Right ventricle myocardium superior (tissue), 1 donor: ENCODE measurements at regions not wholly inside any gene's neighbourhood (a gene's known extent, or its start where the extent isn't known, plus 50 kb on each side); places are given as distances from the start of the nearest gene placed in this dataset.

Source experiments
- ATAC-seq: fragments of 200-7000 bp; cut with Tn5 transposase; one replicate; pipeline ENCODE4 v1.9.1; 2020; ENCODE audit warnings: mild to moderate bottlenecking; ENCODE audit not compliant: poor library complexity
- DNase-seq: peaks from one replicate; pipeline ENCODE4 v3.0.0-alpha.2; 2020
- intact Hi-C: fragments of 100-400 bp; cut with DNase I; formaldehyde crosslinking; loops from one replicate; pipeline ENCODE4 v1.11.2; 2022
- donor health status: DM: no; HTN: yes; CAD: no; lungs with severe emphysema.

DNA sequence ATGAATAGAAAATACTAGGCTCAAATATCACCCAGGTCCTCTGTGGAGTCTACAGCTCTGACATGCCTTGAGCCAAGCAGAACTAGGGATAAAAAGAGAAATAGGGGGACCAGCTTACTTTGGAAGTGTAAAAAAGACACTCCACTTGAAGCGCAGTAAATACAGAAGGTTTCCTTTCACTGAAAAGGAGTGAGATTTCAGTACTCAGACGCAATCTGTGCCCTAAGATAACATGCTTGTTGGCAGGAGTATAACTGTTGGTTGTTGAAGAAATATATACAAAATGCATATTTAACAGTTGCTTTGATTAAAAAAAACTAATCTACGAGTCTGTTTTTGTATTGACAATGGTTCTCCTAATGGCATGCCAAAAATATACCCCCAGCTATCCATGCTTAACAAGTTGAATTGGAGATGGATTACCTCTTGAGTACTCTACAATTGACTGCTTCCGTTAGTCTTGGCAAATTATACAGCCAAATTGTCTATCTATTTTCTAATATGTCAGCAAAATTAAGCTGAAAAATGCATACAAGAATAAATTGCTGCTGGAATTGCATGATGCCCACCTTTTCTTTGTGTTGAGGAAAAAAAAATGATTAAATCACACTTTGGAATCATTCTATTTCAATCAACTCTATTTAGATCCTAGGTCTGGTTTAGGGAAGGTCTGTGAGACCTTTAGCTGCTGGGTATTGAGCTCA is 91.6 kb downstream of the FAT3 start:
- DNase-seq (no peak), ATAC-seq (no peak)
- intact Hi-C loops: no loop called here

DNA sequence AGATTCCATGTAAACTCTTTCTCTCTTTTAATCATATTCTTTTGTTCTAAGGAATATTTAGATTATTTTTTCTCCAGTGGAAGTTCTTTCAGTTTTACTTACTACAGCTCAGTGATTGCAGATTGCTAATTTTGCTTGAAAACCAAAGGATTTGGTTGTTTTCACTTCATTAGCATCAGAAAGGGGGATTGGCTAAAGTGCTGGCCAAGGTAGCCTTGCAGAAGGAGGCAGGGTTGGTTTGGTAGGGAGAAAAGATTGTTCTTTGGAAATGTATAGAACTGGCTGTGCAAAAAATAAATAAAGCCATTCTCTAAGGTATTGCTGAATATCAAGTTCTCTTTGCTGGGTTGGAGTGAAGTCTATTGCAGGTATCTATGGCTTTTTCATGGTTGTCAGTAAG is 92.6 kb downstream of the FAT3 start:
- no peak for DNase-seq
- ATAC-seq: no peak
- intact Hi-C loops: no loop called here

DNA sequence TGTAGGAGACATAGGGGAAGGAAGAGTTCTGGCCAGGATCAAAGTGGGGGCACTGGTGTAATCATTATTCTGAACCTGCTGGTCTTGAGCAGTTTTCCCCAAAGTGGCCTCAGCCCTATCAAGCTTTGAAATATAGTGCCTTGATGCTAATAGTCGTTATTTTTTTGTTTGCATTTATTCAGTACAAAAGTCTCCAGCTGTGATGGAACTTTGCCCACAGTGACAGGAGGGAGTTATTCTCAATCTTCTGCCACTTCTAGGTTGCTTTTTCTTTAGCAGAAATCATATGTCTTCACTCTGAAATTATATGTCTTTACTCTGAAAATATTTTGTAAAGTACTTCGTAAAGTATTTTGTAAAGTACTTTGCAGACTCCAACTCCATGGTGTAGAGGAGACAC is 93.1 kb downstream of the FAT3 start:
- no peak for ATAC-seq
- intact Hi-C loops: no loop called here

DNA sequence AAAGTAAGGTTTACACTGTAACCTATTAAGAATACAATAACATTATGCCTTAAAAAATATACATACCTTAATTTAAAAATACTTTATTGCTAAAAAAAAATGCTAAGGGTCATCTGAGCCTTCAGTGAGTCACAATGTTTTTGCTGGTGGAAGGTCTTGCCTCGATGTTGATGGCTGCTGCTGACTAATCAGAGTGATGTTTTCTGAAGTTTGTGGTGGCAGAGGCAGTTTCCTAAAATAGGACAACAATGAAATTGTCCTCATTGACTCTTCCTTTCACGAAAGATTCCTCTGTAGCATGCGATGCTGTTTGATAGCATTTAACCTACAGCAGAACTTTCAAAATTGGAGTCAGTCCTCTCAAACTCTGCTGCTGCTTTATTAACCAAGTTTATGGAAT is 97.6 kb downstream of the FAT3 start:
- DNase-seq (no peak), ATAC-seq (no peak)
- intact Hi-C loops: no loop called here

More for the DNA sequence above, 93.1 kb downstream of the FAT3 start:
- DNase-seq: no peak

DNA sequence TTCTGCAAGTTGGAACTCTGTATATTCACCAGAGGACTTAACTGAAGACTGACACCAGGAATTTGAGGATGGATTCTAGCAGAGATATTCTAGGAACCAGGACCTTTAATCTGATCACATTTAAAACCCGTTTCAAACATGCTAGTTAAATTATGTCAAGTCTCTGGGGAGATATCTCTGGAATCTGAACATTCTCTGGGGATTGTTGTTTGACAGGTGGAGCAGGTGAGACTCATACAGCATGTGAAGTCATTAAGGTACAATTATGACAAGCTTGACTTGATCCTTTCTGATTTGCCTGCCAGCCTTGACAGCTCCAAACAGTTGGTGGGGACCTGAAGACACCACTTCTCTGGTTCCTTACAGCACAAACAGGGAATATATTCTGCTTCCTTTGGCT is 100.3 kb downstream of the FAT3 start:
- ATAC-seq (no peak), DNase-seq (no peak)
- intact Hi-C loops: no loop called here

DNA sequence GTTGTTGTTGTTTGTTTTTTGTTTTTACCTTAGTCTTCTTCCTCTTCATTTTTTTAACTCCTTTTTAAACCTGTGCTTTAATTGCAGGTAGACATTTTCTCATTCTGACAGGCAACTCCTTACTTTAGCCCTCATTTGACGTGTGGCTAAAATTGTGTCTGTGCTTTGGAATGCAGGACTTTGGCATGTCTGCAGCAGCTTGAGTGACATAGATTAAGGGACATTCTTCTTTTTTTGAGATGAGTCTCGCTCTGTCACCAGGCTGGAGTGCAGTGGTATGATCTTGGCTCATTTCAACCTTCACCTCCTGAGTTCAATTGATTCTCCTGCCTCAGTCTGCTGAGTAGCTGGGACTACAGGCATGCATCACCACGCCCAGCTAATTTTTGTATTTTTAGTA is 100.8 kb downstream of the FAT3 start:
- no peak for ATAC-seq
- DNase-seq: no peak
- intact Hi-C loops: no loop called here

DNA sequence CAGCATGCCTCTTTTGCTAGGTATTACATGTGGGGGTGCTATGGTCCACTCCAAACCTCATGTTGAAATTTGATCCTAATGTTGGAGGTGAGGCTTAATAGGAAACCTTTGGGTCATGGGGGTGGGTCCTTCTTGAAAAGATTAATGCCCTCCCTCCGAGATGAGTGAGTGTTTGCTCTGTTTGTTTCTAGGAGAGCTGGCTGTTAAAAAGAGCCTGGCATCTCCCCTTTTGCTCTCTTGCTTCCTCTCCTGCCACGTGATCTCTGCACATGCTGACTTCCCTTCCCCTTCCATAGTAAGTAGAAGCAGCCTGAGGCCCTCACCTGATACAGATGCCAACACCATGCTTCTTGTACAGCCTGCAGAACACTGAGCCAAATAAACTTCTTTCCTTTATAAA is 104.5 kb downstream of the FAT3 start:
- DNase-seq (no peak), ATAC-seq (no peak)
- intact Hi-C loops: no loop called here

DNA sequence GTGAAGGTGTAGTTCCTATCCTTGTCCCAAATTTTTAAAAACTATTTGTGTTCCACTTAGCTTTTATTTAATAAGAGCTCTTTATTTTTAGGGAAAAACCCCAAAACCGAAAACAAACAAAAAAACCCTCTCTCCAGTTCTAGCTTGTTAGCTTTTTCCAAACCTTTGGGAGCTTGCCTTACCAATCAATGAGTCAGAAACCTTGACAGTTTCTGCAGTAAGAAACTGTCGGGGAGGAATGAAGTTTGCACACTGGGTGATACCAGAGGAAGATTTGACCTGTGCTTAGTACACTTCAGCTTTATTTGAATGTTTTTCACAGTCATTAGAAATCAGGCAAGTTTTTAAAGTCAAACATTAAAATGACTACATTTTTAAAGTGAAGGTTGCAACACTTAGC is 105.0 kb downstream of the FAT3 start:
- intact Hi-C loops: no loop called here
- ATAC-seq: no peak

DNA sequence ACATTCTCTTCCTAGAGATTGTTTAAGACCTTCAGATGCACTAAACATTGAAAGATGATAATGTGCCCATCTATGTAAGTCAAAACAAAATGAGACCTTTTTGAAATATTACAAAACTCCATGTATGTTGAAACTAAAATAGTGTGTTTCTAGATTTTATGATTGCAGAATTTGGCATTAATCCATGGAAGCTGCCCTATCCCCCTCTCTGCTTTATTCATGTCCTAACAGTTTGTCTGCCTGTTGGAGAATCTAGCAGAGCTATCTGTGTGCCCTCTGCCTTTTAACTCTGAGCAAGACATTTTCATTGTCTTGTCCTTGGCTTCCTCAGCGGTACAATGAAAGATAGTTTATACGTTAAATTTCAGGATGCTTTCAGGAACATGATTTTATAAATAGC is 105.5 kb downstream of the FAT3 start:
- intact Hi-C loops: no loop called here
- DNase-seq (no peak), ATAC-seq (no peak)

More for the DNA sequence above, 105.0 kb downstream of the FAT3 start:
- no peak for DNase-seq

DNA sequence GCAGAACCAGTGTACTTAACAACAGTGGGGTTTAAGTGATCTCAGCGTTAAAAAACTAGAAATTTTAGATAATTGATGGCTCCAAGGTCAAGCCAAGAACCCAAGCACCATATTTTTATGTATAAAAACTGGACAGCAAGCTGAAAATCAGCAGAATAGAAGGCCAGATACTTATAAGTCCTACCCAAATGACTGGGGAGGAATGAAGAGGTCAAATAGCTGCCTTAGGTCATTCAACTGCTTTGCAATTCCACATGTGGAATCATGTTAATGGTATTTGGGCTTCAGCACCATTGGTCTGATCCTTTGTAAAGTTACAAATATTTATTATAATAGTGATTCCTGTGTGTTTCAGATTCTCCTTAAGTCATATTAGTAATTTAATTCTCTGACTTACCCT is 108.4 kb downstream of the FAT3 start:
- no peak for DNase-seq
- intact Hi-C loops: no loop called here
- no peak for ATAC-seq

DNA sequence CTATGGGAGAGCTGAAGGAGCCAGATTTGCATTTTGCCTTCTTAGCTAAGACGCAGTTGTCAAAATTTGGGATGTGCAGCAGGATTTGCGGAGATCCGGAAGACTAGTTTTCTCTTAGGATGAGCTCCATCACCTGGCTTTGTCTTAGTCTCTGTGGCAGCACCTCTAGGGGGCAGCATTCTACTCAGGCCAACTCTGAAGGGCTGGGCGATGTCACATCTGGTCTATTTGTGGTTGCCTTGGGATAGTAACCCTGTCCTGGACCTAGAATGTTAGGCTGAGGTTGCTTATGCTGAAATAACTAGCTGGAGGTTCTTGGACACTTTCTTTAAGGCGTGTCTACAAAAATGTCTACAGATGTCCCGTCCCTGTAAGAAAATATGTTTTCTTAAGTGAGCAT is 116.2 kb downstream of the FAT3 start:
- ATAC-seq (no peak), DNase-seq (no peak)
- intact Hi-C loops: no loop called here

DNA sequence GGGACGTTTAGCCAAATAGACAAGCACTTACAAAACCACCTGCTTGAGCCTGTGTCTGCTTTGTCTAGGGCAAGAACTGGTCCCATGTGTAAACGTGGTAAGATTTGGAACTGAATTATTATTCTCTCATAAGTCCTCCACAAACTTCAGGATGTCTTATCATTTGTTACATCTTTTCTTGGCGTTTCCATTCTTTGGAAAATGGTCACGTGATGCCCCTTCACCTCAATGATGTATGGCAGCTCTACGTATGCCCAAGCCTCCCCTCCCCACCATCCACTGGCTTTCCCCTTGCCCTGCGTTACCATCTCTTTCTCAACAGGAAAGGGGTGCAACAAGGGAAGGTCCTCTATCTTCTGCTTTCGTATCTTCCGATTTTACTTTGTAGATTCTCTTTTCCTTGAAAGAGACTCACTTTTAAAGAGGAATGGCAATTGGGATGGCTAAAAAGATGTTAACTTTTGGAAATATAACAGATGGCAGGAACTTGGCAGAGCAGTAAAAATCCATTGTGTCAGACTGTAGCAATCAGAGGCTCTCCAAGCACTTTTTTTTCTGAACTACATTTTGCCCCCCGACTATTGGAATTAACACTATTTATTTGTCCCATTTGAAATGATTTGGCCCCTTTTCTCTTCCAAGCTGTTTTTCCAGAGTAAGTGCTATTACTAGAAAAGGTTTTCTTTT is 117.6 kb downstream of the FAT3 start:
- ATAC-seq (no peak), DNase-seq (no peak)
- intact Hi-C loops: no loop called here

DNA sequence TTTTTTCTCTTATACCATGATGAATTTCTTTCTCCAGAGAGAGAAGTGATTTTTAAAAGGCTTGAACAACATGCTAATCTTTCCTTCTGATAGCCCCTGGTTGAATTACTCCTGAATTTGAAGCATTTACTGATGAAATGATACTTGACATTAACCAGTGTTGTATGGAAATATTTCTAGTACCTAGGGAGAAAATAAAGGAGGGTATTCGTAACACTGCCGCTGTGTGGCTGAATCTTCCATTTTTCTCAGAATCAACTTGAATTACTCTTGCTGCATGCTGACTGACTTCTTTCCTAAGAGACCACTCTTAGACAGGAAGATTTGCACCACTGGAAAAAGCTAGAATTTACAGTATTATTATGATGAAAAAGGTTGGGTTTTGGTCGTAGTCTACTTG is 118.3 kb downstream of the FAT3 start:
- DNase-seq: no peak
- intact Hi-C loops: no loop called here
- no peak for ATAC-seq

DNA sequence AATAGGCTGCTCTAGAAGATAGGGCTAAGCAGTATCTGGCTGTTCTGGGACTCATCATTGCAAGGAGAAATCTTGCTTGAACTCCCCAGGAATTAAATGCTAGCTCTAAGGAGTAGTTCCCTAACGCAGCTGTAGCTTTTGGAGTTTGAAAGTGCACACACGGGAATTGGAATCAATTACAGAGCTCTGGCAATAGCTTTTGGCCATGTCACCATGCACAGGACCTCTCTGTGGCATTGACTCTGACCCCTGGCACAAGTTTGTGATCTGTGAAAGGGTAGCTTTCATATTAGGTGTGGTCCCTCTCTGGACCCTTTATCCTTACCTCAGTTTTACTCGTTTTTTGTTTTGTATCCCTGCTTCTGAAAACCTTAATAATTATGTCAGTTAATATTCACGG is 121.6 kb downstream of the FAT3 start:
- ATAC-seq: no peak
- intact Hi-C loops: no loop called here

DNA sequence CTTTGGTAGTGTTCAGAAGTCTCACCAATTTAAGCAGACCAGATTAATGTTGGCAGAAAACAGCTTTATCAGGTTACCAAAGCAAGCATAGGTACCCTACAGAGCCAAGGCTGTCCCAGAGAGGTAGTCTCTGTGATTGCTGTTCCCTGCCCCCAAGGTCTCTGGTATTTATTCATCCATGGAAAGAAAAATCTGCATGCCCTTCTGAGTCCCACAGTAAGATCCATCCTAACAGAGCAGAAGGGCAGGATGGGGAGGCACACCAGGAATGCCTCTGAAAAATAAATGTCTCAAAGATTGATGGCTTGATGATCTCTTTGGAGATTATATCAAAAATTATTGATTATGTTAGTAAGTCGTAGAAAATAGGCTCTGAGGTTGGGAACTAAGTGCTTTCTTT is 122.8 kb downstream of the FAT3 start:
- intact Hi-C loops: no loop called here
- DNase-seq: no peak
- no peak for ATAC-seq

More for the DNA sequence above, 121.6 kb downstream of the FAT3 start:
- no peak for DNase-seq

DNA sequence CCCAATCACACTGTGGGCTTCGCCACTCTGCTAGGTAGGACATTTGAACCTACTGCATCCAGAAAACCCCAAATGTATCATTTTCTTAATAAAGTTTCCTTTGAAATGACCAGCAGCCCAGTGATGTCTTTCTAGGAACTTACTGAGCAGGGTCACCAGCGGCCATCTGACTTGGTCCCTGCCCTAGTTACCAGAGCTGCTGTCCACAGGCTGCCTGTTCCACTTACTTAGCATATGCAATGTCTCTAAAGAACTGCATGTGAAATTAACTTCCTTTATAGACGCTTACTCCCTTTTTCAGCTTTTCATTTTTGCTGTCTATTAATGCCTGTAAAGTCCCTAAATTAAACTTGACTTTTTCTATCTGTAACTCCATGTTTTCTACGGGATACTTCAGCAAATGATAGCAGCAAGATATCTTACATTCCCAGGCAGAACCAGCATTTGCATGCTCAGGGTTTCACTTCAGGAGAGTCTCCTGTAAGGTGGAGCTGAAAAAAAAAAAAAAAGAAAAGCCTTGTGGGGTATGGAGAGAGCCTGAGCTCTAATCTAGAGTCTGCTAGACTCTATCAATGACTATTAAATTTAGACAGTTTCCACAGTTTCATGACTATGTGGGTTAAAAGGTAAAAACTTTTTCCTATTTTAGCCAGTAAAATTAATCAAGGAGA is 125.0 kb downstream of the FAT3 start:
- intact Hi-C loops: no loop called here
- ATAC-seq (no peak), DNase-seq (no peak)

DNA sequence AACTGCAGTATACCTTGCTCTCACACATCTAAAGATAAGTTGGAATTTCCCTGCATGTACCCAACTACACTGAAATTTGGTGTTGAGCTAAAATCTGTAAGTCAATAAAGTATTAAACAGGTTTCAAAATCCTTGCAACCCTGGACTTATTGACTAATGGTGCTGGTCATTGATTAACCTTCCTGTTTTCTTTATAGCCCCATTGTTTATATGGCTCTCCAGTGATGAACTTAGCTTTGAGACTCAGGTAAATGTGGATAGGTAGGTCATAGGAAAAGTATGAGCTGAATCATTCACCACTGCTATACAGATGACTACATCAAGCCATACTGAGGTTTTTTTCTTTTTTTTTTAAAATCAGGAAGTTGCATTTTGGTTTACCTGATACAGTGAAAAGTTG is 132.7 kb downstream of the FAT3 start:
- intact Hi-C loops: no loop called here
- no peak for DNase-seq
- no peak for ATAC-seq

DNA sequence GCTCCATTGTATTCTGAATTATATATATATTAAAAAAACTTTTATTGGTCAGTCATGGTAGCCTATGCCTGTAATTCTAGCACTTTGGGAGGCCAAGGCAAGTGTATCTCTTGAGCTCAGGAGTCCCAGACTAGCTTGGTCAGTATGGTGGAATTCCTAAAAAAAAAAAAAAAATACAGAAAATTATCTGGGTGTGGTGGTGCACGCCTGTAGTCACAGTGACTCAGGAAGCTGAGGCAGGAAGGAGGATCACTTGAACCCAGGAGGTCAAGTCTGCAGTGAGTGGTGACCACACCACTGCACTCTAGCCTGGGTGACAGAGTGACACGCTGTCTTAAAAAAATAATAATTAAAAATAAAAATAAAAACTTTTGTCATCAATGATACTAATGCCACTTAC is 133.2 kb downstream of the FAT3 start:
- ATAC-seq (no peak), DNase-seq (no peak)
- intact Hi-C loops: no loop called here

DNA sequence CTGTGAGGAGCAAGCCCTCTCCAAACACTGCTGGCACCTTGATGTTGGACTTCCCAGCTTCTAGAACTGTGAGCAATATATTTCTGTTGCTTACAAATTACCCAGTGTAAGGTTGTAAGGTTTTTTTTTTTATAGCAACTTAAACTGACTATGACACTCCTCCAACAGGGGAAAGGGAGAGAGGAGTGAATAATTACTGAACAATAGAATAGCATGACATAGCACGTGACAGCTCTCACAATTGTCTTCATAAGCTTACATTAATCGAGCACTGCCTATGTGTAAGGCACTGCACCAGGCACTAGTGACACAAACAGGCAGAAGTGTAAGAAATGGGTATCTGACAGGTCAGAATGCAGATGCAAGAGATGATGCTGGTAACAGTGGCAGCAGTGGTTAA is 136.9 kb downstream of the FAT3 start:
- DNase-seq: no peak
- intact Hi-C loops: no loop called here
- ATAC-seq: no peak

DNA sequence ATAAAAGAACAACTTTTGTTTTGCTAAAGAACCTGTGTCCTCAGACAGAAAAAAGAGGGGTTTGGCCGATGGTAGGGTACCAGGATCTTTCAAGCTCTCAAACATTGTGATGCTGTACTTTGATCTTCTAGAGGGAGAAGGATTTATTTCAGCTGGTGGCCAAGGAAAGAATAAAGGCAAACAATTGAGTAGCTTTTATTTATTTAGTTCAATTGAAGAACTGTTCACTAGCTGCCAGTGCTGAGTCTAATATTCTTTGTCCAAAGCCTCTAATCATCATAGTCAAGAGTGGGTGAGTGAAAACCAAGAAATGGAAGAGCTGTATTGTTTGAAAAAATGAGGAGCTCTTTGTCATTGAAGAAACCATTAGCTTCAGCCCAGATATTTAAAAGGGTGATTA is 138.4 kb downstream of the FAT3 start:
- intact Hi-C loops: no loop called here
- ATAC-seq (no peak), DNase-seq (no peak)
